HG03558 (cell line): ENCODE measurements at regions not wholly inside any gene's neighbourhood (a gene's known extent, or its start where the extent isn't known, plus 50 kb on each side); places are given as distances from the start of the nearest gene placed in this dataset.

Source experiments
- ATAC-seq: cut with Tn5 transposase; IDR thresholded peaks from one replicate; pipeline ENCODE4 v1.9.1; 2021; ENCODE audit warnings: moderate number of reproducible peaks; ENCODE audit not compliant: unreplicated experiment; ENCODE audit errors: extremely low read depth

DNA sequence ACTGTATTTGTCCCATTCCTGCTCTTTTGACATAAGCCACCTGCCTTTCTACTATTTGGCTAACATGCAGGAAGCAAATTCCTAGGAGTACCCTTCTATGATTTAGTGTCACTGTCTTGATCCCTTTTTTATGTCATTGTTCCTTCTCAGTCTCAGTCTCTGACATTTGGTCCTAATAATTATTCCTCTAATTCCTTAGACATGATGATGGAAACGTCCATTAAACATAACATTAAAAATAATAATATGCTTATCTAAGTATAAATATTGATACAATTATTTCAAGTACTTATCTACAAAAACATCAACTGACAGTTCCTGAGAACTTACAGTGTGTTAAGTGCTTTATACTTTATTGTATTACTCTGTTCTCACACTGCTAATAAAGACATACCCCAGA, 857.0 kb upstream of the LCORL start:
- ATAC-seq = no peak

DNA sequence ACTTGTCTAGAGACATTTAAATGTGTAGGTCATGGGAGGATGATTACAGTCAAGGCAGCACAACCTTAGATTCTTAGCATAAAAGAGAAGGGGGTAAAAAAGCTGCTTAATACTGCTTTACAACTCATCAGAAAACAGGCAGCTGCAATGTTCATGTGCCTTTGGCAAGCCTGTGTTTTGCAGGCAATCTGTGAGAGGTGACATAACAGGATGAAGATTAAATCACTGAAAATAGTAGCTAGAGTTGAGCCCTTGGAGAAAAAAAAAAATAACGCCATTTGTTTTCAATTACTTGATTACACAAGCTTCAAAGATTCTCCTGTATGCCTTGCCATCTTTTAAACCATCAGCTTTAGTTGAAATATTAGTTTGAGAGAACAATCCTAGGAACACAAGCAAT, 847.6 kb upstream of the LCORL start:
- ATAC-seq = no peak

DNA sequence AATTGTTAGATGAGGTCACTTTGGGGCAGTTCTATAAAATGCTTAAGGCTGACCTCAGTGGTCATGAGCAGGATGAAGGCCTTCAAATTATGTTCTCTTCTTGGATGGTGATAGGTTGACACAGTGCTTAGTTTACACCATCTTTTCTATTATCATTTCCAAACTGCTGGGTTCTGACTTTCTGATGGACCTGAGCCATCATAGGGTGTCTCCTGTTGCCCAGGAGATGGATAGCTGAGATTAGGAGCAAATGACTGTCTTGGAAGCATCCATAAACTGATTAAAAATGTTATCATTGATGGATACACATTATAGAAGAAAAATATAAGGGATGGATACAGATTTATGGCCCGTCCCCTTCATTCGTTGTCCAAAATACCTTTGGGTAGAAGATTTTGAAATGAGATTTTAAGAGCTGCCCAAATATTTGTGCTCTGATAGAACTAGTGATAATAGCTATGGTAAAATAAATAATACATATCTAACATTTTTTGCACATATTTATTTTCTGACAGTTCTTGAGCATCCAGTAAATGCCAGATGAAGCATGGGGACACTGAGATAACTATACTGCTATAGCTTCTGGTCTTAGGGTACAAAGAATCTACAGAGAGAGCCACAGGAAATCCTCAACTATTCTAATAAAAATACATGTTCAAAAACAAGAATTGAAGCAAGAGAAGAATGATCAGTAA, 839.4 kb upstream of the LCORL start:
- no peak for ATAC-seq

DNA sequence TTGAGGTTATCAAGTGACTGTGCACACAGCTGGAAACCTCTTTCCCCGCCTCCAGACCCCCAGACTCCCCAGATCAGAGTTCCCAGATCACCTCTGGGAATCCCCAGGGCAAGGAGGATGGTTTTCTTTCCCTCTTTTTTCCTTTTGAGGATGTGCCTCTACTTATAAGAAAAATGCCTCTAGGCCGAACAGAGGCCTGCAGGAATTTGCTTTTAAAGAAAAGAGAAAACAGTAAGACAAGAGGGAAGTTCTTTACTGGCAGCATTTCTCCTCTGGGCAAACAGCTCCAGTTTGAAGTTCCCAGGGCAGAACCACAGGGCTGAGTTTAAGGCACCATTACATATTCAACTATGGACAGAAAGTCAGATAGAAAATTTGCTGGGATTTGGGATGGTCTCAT, 837.9 kb upstream of the LCORL start:
- no peak for ATAC-seq

DNA sequence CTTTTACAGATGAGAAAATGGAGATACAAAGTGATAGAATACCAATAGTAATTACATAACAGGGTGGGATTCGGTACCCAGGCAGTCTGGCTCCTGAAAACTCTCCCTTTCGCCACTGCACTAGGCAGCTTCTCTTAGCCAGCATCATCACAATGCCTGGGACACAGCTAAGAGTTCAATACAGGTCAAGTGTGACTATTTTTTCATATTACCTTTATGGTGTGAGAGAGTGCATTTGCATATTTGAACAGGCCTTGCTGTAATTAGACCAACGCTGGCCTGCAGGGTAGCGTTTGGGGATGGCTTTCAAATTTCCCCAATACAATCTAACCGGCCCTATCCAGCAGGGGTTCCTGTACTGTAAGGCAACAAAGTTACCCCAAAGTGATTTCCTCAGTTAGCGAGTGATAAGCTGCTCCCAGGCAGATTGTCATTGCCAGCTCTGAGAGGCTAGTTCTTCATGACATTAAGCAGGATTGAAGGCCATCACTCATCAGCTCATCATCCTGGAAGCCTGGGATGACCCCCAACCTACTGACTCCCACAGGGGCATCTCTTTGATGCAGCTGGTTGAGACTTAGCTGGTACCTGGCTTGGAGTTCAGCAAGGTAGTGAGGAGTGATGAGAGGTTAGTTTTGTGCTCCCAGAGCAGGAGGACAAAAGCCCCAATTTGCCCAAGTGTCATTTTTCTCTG, 836.8 kb upstream of the LCORL start:
- no peak for ATAC-seq

DNA sequence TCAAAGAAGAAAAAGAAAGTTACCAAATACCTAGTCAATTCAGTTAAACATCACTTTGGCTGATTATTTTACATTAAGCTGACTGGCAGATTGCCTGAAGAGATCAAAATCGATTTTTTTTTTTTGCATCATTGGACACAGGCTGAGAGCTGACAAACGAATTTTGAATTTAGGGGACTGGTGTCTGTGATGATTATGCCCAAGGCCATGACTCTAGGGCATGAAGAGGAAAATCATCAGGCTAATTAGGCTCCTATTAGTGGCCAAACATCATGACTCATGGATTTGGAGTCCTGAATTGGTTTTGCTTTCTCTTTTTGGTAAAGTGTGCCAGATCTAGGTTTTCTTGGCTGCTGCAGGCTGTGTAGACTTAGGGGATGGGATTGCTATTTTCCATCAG, 829.3 kb upstream of the LCORL start:
- no peak for ATAC-seq

DNA sequence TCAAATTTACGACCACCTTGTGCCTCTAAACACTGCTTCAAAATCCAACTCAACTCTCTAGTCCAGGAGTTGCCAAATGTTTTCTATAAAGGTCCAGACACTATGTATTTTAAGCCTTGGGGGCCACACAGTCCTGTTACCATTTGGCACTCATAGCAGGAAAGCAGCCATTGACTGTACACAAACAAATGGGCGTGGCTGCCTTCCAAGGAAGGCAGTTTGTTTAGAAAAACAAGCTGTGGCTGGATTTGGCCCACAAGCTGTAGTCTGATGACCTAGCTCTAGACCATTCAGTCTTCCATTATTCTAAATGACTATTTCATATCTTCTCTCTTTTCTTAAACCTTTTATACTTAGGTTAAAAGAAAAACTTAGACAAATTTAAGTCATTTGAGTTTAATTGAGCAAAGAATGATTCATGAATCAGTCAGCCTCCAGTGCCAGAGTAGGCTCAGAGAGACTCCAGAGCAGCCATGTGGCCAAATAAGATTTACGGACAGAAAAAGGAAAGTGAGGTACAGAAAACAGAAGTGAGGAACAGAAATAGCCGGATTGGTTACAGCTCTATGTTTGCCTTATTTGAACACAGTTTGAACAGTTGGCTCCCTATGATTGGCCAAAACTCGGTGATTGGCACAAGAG, 825.8 kb upstream of the LCORL start:
- no peak for ATAC-seq

DNA sequence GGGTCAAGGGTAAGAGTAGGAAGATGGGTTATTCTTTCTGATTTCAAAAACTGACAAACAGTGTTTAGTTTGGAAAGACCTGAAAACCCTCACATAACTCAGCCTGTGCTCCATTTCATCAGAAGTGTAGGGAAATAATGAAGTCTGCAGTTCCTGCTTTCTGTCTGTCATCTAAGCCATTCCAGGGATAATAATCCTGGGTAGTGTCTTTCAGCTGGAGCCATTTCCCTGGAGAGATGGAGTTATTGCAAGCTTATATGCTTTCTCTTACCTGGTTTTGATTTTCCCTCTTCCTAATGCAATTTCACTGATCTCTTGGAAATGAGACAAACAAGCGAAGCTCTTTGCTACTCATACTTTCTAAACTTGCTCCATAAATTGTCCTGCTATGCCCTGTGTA, 824.8 kb upstream of the LCORL start:
- ATAC-seq = no peak

DNA sequence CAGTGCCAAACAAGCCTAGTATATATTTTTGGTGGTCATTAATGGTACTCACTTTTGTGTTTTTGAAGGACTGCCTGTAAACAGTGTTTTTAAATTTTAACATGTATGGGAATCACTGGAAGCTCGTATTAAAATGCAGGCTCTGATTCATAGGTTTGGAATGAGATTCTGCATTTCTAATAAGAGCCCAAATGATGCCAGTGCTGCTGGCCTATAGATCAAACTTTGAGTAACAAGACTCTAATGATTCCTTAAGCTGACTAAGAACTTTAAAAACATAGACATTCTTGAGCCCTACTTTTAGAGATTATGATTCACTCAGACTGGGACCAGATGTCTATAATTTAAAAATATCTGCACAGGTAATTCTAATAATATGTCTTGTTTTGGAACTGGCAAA, 823.2 kb upstream of the LCORL start:
- ATAC-seq = no peak

DNA sequence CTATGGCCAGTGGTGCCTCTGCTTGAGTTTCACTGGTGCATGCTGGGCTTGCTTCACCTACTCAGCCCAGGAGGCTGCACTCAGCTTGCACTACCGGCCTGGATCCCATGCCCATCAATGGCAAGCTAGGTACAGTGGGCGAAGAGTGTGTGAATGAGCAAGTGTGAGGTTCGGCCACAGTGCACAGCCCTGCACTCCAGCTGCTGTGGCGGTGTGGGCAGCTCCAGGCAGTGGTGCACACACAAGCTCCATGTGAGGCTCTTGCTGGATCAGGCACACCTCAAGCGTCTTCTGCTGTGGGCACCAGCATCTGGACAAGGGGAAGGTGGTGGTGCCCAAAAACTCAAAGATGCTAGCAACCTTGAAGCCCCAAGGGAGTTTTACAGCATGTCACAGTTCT, 820.9 kb upstream of the LCORL start:
- ATAC-seq = no peak

DNA sequence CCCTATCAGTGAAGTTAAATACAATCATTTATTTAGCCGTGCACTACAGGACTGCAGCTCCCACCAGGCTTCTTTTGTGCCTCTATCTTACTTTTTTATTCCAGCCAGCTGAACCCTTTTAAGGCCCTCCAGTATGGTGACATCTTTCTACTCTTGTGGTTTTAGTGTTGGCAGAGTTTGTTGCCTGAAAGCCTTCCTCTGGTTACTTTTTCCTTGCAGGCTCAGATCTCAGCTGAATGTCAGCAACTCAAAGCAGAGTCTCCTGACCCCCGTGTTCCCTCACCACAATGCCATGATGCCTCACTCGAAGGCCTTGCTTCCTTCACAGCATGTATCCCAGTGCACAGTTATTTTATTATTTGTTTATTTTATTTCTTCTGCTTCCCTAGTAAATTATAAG, 818.9 kb upstream of the LCORL start:
- no peak for ATAC-seq

DNA sequence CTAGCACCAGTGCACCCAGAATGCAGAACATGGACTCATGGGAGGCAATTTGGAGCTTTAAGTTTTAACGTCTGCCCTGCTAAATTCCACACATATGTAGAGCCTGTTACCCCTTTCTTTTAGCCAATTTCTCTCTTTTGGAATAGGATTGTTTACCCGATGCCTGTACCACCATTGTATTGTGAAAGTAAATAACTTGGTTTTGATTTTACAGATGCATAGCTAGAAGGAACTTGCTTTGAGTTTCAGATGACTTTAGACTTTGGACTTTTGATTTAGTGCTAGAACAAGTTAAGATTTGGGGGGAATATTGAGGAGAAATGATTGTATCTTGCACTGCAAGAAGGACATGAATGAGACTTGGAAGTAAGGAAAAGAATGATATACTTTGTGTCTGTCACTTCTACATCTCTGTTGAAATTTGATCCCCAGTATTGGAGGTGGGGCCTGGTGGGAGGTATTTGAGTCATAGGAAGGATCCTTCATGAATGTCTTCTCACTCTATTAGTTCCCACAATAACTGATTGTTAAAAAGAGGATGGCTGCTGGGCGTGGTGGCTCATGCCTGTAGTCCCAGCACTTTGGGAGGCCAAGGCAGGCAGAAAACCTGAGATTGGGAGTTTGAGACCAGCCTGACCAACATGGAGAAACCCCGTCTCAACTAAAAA, 794.8 kb upstream of the LCORL start:
- ATAC-seq = no peak

DNA sequence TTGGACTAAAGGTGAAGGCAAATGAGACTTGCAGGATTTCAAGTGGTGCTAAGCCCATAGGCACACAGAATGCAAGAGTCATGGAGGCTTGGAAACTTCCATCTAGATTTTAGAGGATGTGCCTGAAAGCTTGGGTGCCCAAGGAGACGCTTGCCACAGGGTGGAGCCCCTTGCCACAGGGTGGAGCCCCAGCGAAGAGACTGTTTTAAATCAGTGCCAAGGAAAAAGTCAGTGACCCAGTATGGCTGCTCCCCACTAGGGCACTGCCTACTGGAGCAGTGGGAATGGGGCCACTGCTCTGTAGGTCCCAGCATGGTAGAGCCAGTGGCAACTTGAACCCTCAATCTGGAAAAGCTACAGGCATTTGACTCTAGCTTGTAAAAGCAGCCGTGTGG, 794.2 kb upstream of the LCORL start:
- no peak for ATAC-seq

DNA sequence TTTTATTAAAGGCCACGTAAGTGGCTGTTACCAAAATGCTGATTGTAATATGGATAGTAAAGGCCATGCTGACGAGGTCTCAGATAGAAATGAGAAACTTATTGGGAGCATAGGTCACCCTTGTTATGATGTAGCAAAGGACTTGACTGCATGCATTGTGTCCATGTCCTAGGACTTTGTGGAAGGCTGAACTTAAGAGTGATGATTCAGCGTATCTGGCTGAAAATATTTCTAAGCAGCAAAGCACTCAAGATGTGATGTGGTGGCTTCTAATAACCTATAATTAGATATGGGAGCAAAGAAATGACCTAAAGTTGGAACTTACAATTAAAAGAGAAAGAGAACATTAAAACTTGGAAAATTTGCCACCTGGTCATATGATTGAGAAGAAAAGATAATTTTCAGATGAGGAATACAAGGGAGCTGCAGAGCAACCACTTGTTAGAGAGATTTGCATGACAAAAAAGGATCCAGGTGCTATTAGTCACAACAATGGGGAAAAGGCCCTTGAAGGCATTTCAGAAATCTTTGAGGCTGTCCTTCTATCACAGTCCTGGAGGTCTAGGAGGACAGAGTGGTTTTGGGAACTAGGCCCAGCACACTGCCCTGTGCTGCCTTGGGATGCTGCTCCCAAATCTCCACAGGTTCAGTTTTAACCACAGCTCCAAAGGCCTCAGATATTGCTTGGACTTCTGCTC, 793.7 kb upstream of the LCORL start:
- ATAC-seq = no peak

DNA sequence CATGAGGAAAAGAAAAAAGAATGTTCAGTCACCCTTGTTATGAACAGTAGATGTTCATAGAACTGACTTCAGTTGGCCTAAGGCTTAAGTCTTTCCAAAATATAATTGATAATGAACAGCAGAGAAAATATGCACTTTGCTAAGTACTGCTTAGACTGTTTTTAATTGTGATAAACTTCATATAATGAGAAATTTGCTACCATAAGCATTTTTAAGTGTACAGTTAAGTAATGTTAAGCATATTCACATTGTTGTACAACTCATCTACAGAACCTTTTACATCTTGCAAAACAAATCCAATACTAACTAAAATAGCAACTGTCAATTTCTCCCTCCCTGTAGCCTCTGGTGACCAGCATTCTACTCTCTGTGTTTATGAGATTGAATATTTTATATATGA, 792.2 kb upstream of the LCORL start:
- ATAC-seq = no peak

DNA sequence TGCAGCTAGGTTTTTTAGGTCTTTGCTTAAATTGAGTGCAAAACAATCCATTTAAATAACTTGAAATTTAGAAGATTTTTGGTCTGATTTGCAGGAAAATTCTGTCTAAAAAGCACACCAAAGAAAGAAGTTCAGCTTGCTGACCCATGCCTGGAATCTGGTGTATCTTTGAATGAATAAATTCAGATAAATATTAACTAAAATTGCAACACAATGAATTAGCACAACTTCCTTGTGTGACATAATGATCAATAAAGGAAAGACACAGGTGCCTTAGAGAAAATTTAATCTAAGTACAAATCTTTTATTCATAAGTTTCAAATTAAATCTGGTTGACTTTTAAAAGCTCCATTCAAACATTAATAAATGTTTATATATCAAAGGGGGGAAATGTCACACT, 791.5 kb upstream of the LCORL start:
- no peak for ATAC-seq

DNA sequence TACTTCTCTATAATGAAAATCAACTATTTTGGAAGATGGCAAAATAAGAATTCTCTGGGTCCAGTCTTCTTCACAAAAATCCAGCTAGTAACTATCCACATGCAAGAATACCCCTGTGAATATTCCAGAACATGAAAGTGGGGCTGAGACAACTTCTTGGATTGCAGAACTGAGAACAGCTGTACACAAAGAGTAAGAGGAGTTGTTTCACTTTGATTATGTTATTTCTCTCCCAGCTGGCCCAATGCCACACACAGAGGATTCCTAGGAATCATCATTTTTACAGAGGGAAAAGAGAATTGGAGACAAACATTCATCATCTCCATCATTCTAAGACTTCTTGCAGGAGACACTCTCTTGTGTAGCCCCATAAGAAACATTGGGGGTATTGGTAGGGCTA, 782.2 kb upstream of the LCORL start:
- no peak for ATAC-seq

DNA sequence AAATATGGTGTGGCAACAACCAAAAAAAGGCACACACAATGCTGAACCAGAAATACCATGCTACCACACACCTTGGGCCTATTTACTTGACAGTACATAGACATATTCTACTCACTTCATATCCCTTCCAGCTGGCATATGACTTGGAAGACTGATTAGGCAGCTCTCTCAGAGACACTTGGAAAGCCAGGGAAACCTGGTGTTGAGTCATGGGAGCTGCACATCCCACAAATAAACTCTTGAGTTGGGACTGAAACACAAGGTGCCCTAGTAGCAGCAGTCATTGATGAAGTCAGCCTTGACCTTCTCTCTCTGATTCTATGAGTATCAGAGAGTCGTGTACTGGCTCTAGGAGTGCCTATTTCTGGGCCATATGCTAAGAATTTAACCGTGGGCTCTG, 776.6 kb upstream of the LCORL start:
- no peak for ATAC-seq

DNA sequence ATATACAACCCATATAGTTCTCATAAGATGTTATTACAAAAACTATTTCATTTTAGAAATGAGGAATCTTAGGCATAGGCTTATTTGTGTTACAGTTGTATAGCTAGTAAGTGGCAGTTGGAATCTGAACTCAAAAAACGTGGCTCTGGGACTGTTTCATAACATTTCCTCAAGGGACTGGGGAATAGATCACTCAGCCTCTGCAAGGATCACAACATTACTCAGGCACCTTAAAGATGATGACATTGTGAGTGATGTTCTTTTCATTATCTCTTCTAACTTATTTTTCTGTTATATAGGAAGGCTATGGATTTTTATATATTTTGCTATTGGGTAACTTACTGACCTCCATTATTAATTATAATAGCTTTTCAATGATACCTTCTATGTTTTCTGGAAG, 774.2 kb upstream of the LCORL start:
- no peak for ATAC-seq

DNA sequence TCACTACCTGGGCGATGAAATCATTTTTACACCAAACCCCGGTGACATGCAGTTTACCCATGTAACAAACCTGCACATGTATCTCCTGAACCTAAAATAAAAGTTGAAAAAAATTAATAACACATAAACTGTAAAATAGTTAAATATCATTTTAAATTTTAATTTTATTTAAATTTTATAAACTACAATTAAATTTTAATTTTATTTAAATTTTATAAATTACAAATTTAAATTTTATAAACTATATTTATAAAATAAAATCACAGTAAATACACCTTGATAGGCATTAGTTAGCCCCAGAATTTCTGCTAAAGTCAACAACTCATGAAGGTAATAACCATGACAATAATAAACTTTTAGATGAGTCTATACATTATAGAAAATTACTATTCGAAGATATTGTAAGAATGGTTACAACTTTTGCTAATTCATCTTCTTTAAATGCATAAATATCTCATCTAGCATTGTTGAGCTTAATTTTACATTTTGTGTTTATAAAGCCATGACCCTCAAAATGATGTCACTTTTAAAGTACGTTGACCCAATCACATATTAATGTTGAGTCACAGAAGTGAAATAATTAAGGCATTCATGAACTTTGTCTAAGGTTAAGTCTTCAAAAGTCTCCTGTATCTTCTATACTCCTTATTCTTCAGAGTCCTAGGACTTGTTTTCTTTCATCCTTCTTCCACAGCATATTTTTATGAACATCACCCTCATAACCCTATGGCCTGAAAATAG, 755.8 kb upstream of the LCORL start:
- no peak for ATAC-seq
